GM23338 (cell line): ENCODE measurements at regions not wholly inside any gene's neighbourhood (a gene's known extent, or its start where the extent isn't known, plus 50 kb on each side); places are given as distances from the start of the nearest gene placed in this dataset.

ENCODE experiments used
- ATAC-seq: fragments of 200-7000 bp; cut with Tn5 transposase; 3 replicates; pipeline ENCODE4 v1.9.1; 2020
- DNase-seq: peaks from one replicate; pipeline ENCODE4 v3.0.0-alpha.2; 2015; ENCODE audit warnings: low spot score
- H2AFZ ChIP-seq: fragments of 200-600 bp; sonication (generic); 2 replicates; pipeline ENCODE4 v1.8.0; 2016; ENCODE audit warnings: antibody characterized with exemption, mild to moderate bottlenecking, moderate library complexity
- H3F3A ChIP-seq: fragments of 200-600 bp; sonication (generic); replicated peaks from 2 replicates; pipeline ENCODE4 v1.8.0; 2017; ENCODE audit warnings: antibody characterized with exemption, mixed run types, low read depth
- H3K27ac ChIP-seq: fragments of 200-600 bp; sonication (generic); 2 replicates; pipeline ENCODE4 v1.6.1; 2016; ENCODE audit warnings: low read depth
- H3K27me3 ChIP-seq: fragments of 200-600 bp; sonication (generic); 2 replicates; pipeline ENCODE4 v1.8.0; 2016; ENCODE audit warnings: mild to moderate bottlenecking, mixed run types, moderate library complexity; ENCODE audit not compliant: insufficient read depth
- H3K36me3 ChIP-seq: fragments of 200-600 bp; sonication (generic); 2 replicates; pipeline ENCODE4 v1.8.0; 2016; ENCODE audit warnings: mild to moderate bottlenecking; ENCODE audit not compliant: insufficient read depth
- H3K4me1 ChIP-seq: fragments of 200-600 bp; sonication (generic); 2 replicates; pipeline ENCODE4 v1.8.0; 2016; ENCODE audit warnings: mild to moderate bottlenecking, moderate library complexity; ENCODE audit not compliant: insufficient read depth
- H3K4me2 ChIP-seq: fragments of 200-600 bp; sonication (generic); 2 replicates; pipeline ENCODE4 v1.7.1; 2017; ENCODE audit warnings: mixed run types
- H3K4me3 ChIP-seq: fragments of 200-600 bp; sonication (generic); 2 replicates; pipeline ENCODE4 v1.6.1; 2016; ENCODE audit warnings: mixed run types
- H3K79me2 ChIP-seq: fragments of 200-600 bp; sonication (generic); replicated peaks from 2 replicates; pipeline ENCODE4 v1.8.0; 2017; ENCODE audit warnings: mild to moderate bottlenecking; ENCODE audit not compliant: insufficient read depth
- H3K9me2 ChIP-seq: fragments of 200-600 bp; sonication (generic); 2 replicates; pipeline ENCODE4 v1.8.0; 2017; ENCODE audit not compliant: insufficient read depth
- H4K20me1 ChIP-seq: fragments of 200-600 bp; sonication (generic); replicated peaks from 2 replicates; pipeline ENCODE4 v1.8.0; 2017; ENCODE audit warnings: mild to moderate bottlenecking; ENCODE audit not compliant: insufficient read depth
- H3K27ac Mint-ChIP-seq: 2 replicates; pipeline ENCODE4 v1.8.0; 2020; ENCODE audit warnings: inconsistent platforms, mild to moderate bottlenecking, moderate library complexity, mixed read lengths
- H3K27me3 Mint-ChIP-seq: 3 replicates; pipeline ENCODE4 v1.8.0; 2022; ENCODE audit warnings: low read depth, mild to moderate bottlenecking, moderate library complexity, mixed read lengths, inconsistent platforms; ENCODE audit not compliant: insufficient read depth, poor library complexity
- H3K36me3 Mint-ChIP-seq: 3 replicates; pipeline ENCODE4 v1.8.0; 2021; ENCODE audit warnings: low read depth, mild to moderate bottlenecking, inconsistent platforms, moderate library complexity, mixed read lengths
- H3K4me1 Mint-ChIP-seq: 3 replicates; pipeline ENCODE4 v1.8.0; 2020; ENCODE audit warnings: mild to moderate bottlenecking, inconsistent platforms, mixed read lengths
- H3K4me3 Mint-ChIP-seq: 3 replicates; pipeline ENCODE4 v1.8.0; 2021; ENCODE audit warnings: moderate library complexity, mild to moderate bottlenecking, inconsistent platforms, mixed read lengths
- H3K9me3 Mint-ChIP-seq: 3 replicates; pipeline ENCODE4 v1.8.0; 2020; ENCODE audit warnings: moderate library complexity, mild to moderate bottlenecking, inconsistent platforms, mixed read lengths
- CREB1 ChIP-seq: fragments of 250-450 bp; sonication (Bioruptor Pico); IDR thresholded peaks from 2 replicates; pipeline ENCODE4 v1.5.0; 2020; ENCODE audit warnings: low read depth, mild to moderate bottlenecking, moderate library complexity
- EZH2 ChIP-seq: fragments of 200-600 bp; sonication (generic); IDR thresholded peaks from one replicate; pipeline ENCODE4 v1.8.0; 2017; ENCODE audit warnings: antibody characterized with exemption, mild to moderate bottlenecking, low read depth; ENCODE audit not compliant: unreplicated experiment
- EZH2phosphoT487 ChIP-seq: fragments of 200-600 bp; sonication (generic); IDR thresholded peaks from one replicate; pipeline ENCODE4 v1.8.1; 2018; ENCODE audit warnings: antibody characterized with exemption; ENCODE audit not compliant: unreplicated experiment
- NANOG ChIP-seq: IDR thresholded peaks from 2 replicates; pipeline ENCODE4 v1.6.1; 2016; ENCODE audit warnings: antibody characterized with exemption, borderline replicate concordance
- POLR2AphosphoS5 ChIP-seq: IDR thresholded peaks from 2 replicates; pipeline ENCODE4 v1.6.1; 2016; ENCODE audit warnings: antibody characterized with exemption, low read depth
- STAT1 ChIP-seq: IDR thresholded peaks from one replicate; pipeline ENCODE4 v1.6.1; 2016; ENCODE audit warnings: antibody characterized with exemption; ENCODE audit not compliant: unreplicated experiment
- ZNF114 ChIP-seq: fragments of 250-450 bp; sonication (Bioruptor Pico); IDR thresholded peaks from 2 replicates; pipeline ENCODE4 v1.5.0; 2020; ENCODE audit warnings: mild to moderate bottlenecking, moderate library complexity
- ZNF331 ChIP-seq: fragments of 250-450 bp; sonication (Bioruptor Pico); IDR thresholded peaks from 2 replicates; pipeline ENCODE4 v1.5.0; 2020; ENCODE audit warnings: low read depth, mild to moderate bottlenecking, moderate library complexity
- TF ChIP-seq, protein P1 (sequence below): IDR thresholded peaks from one replicate; pipeline ENCODE4 v1.6.1; 2018; ENCODE audit warnings: antibody characterized with exemption; ENCODE audit not compliant: unreplicated experiment
- TF ChIP-seq, protein P2 (sequence below): IDR thresholded peaks from 2 replicates; pipeline ENCODE4 v1.6.1; 2016; ENCODE audit warnings: antibody characterized with exemption

DNA sequence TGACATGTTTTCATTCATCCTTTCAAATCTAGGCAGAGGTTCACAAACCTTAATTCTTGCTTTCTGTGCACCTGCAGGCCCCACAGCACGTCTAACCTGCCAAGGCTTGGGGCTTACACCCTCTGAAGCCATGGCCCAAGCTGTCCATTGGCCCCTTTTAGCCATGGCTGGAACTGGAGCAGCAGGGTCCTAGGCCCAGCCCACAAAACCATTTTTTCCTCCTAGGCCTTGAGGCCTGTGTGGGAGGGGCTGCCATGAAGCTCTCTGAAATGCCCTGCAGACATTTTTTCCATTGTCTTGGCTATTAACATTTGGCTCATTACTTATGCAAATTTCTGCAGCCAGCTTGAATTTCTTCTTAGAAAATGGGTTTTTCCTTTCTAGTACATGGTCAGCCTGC, 547.5 kb downstream of the KCNH5 start:
- H3K9me2 ChIP-seq, result no peaks in the 10 kb centered on the region
- no peak overlapping the region for H2AFZ ChIP-seq
- H3K27ac ChIP-seq, result no peak overlapping the region
- H3K27me3 Mint-ChIP-seq, result peaks cover 8% of the 10 kb centered on the region
- H3K79me2 ChIP-seq, result no peaks in the 10 kb centered on the region
- ATAC-seq, result no peak
- H3K4me3 ChIP-seq, result no peak overlapping the region
- peaks cover 42% of the 10 kb centered on the region for H3K36me3 Mint-ChIP-seq
- H3K4me1 Mint-ChIP-seq, result no peaks in the 10 kb centered on the region
- H3K27me3 ChIP-seq, result no peaks in the 10 kb centered on the region
- peaks cover 50% of the 10 kb centered on the region for H3K9me3 Mint-ChIP-seq
- no peaks in the 10 kb centered on the region for H4K20me1 ChIP-seq
- no peak for DNase-seq
- no peak for TF ChIP-seq EZH2
- TF ChIP-seq ZNF114, result no peak
- H3K4me3 Mint-ChIP-seq, result no peak overlapping the region
- H3K4me1 ChIP-seq, result no peaks in the 10 kb centered on the region
- H3K27ac Mint-ChIP-seq, result no peak overlapping the region
- H3K4me2 ChIP-seq, result no peak overlapping the region
- no peaks in the 10 kb centered on the region for H3F3A ChIP-seq
- peaks cover 16% of the 10 kb centered on the region for H3K36me3 ChIP-seq

DNA sequence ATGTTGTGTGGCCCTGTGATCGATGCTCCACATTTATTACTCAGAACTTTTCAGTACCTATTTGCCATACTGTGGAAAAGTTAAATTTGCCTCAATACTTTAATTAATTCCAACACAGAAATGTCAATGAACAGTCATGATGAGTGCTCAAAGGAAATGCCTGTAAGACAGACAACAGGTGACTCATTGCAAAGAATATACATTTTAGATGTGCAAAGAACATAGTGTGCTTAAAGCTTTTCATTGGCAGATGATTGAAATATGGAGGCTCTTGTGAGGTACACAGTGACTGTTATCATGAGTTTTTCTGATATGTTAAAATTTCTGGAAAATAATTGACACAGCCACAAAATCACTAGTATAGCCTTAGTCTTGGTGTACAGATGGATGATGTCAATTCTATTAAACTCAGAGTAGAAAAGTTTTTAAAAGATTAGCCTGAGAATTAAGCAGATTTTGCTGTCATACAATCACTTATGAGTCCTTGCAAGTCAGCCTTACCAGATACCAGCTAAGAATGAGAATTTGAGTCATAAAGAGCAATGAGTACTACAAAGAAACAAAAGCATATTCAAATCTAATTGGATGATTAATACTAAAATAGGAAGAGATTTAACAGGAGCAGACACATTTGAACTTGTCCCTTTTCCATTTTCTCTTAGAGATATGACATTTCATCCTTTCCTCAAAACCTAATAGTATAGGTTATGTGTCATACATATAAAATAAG, 544.1 kb downstream of the KCNH5 start:
- TF ChIP-seq EZH2 (no peak), CREB1 (no peak)
- no peaks in the 10 kb centered on the region for H4K20me1 ChIP-seq
- Mint-ChIP-seq H3K27me3 (peaks cover 8% of the 10 kb centered on the region), H3K27ac (no peak overlapping the region), H3K9me3 (peaks cover 27% of the 10 kb centered on the region), H3K36me3 (peaks cover 28% of the 10 kb centered on the region), H3K4me1 (no peaks in the 10 kb centered on the region), H3K4me3 (no peak overlapping the region)
- H3F3A ChIP-seq, result no peaks in the 10 kb centered on the region
- H3K36me3 ChIP-seq, result peaks cover 16% of the 10 kb centered on the region
- no peak for ATAC-seq
- H3K9me2 ChIP-seq, result no peaks in the 10 kb centered on the region
- no peak overlapping the region for H3K4me2 ChIP-seq
- no peaks in the 10 kb centered on the region for H3K79me2 ChIP-seq
- H3K27me3 ChIP-seq, result no peaks in the 10 kb centered on the region
- no peak overlapping the region for H2AFZ ChIP-seq
- no peak overlapping the region for H3K27ac ChIP-seq
- DNase-seq, result no peak
- H3K4me1 ChIP-seq, result no peaks in the 10 kb centered on the region
- H3K4me3 ChIP-seq, result no peak overlapping the region

DNA sequence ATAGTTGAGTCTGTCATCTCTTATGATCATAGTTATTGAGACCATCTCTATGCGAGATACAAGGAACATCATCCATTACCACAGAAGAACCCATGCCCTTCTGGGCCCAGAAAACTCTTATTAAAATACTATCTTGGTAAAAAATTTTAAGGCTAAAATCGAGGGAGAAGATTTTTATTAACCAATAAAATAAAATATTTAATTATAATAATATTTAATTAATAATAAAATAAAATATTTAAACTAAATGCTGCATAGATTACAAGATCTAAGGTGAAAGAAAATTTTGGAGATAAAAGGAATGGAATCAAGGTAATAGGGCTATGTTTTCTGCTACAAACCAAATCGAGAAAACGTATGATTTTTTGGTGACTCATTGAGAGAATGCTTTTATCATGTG, 540.2 kb downstream of the KCNH5 start:
- H3K36me3 Mint-ChIP-seq, result no peaks in the 10 kb centered on the region
- no peak overlapping the region for H3K4me2 ChIP-seq
- no peak overlapping the region for H3K27ac ChIP-seq
- H3K4me3 Mint-ChIP-seq, result no peak overlapping the region
- H3K4me1 Mint-ChIP-seq, result no peaks in the 10 kb centered on the region
- no peaks in the 10 kb centered on the region for H4K20me1 ChIP-seq
- DNase-seq (no peak), ATAC-seq (no peak)
- no peaks in the 10 kb centered on the region for H3K79me2 ChIP-seq
- H3K4me3 ChIP-seq, result no peak overlapping the region
- H3K27me3 ChIP-seq, result no peaks in the 10 kb centered on the region
- H3K4me1 ChIP-seq, result no peaks in the 10 kb centered on the region
- H3K9me2 ChIP-seq, result no peaks in the 10 kb centered on the region
- H3K9me3 Mint-ChIP-seq, result no peaks in the 10 kb centered on the region
- no peaks in the 10 kb centered on the region for H3F3A ChIP-seq
- no peaks in the 10 kb centered on the region for H3K36me3 ChIP-seq
- H3K27ac Mint-ChIP-seq, result no peak overlapping the region
- H3K27me3 Mint-ChIP-seq, result peaks cover 4% of the 10 kb centered on the region
- H2AFZ ChIP-seq, result no peak overlapping the region
- TF ChIP-seq, protein P1, sequence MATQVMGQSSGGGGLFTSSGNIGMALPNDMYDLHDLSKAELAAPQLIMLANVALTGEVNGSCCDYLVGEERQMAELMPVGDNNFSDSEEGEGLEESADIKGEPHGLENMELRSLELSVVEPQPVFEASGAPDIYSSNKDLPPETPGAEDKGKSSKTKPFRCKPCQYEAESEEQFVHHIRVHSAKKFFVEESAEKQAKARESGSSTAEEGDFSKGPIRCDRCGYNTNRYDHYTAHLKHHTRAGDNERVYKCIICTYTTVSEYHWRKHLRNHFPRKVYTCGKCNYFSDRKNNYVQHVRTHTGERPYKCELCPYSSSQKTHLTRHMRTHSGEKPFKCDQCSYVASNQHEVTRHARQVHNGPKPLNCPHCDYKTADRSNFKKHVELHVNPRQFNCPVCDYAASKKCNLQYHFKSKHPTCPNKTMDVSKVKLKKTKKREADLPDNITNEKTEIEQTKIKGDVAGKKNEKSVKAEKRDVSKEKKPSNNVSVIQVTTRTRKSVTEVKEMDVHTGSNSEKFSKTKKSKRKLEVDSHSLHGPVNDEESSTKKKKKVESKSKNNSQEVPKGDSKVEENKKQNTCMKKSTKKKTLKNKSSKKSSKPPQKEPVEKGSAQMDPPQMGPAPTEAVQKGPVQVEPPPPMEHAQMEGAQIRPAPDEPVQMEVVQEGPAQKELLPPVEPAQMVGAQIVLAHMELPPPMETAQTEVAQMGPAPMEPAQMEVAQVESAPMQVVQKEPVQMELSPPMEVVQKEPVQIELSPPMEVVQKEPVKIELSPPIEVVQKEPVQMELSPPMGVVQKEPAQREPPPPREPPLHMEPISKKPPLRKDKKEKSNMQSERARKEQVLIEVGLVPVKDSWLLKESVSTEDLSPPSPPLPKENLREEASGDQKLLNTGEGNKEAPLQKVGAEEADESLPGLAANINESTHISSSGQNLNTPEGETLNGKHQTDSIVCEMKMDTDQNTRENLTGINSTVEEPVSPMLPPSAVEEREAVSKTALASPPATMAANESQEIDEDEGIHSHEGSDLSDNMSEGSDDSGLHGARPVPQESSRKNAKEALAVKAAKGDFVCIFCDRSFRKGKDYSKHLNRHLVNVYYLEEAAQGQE, result no peak
- TF ChIP-seq NANOG (no peak), CREB1 (no peak), ZNF331 (CRISPR knock-in tag) (no peak), EZH2phosphoT487 (no peak), POLR2AphosphoS5 (no peak), EZH2 (no peak), ZNF114 (no peak), STAT1 (no peak)
- TF ChIP-seq, protein P2, sequence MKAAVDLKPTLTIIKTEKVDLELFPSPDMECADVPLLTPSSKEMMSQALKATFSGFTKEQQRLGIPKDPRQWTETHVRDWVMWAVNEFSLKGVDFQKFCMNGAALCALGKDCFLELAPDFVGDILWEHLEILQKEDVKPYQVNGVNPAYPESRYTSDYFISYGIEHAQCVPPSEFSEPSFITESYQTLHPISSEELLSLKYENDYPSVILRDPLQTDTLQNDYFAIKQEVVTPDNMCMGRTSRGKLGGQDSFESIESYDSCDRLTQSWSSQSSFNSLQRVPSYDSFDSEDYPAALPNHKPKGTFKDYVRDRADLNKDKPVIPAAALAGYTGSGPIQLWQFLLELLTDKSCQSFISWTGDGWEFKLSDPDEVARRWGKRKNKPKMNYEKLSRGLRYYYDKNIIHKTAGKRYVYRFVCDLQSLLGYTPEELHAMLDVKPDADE, result no peak
